Natural killer cell (primary cell): ENCODE measurements at regions not wholly inside any gene's neighbourhood (a gene's known extent, or its start where the extent isn't known, plus 50 kb on each side); places are given as distances from the start of the nearest gene placed in this dataset.

Source experiments
- ATAC-seq, 3 donors: fragments of 150-1000 bp in 2 of 3; fragments of 200-7000 bp in 1 of 3; cut with Tn5 transposase; 1 replicate in 1 of 3; 2 replicates in 2 of 3; pipeline ENCODE4 v1.10.0; 2021; ENCODE audit warnings: mild to moderate bottlenecking in 2 of 3, moderate library complexity in 2 of 3
- DNase-seq, 2 donors: peaks; one replicate each; pipeline versions ENCODE4 v3.0.0 to v3.0.0-alpha.2; 2013 to 2021; ENCODE audit warnings: mixed read lengths in 1 of 2
- H3K27ac ChIP-seq: one replicate; pipeline ENCODE4 v1.5.1; 2013; ENCODE audit warnings: mild to moderate bottlenecking, low read length
- H3K27me3 ChIP-seq: one replicate; pipeline ENCODE4 v1.6.1; 2013; ENCODE audit warnings: low read length; ENCODE audit not compliant: control insufficient read depth, insufficient read depth
- H3K36me3 ChIP-seq: one replicate; pipeline ENCODE4 v1.6.1; 2013; ENCODE audit warnings: low read length; ENCODE audit not compliant: control insufficient read depth, insufficient read depth
- H3K4me1 ChIP-seq: one replicate; pipeline ENCODE4 v1.6.1; 2013; ENCODE audit warnings: low read length; ENCODE audit not compliant: control insufficient read depth, insufficient read depth
- H3K4me3 ChIP-seq: one replicate; pipeline ENCODE4 v1.5.1; 2013; ENCODE audit warnings: low read length
- H3K9me3 ChIP-seq: one replicate; pipeline ENCODE4 v1.6.1; 2013; ENCODE audit warnings: low read length; ENCODE audit not compliant: control insufficient read depth, insufficient read depth
- H3K27ac Mint-ChIP-seq, 2 donors: one replicate each; pipeline ENCODE4 v1.8.0; 2022; ENCODE audit warnings: mild to moderate bottlenecking in 2 of 2, mixed read lengths in 2 of 2, moderate library complexity in 1 of 2
- H3K27me3 Mint-ChIP-seq, 2 donors: one replicate each; pipeline ENCODE4 v1.8.0; 2022; ENCODE audit warnings: low read depth in 2 of 2, mixed read lengths in 2 of 2
- H3K36me3 Mint-ChIP-seq: one replicate; pipeline ENCODE4 v1.8.0; 2022; ENCODE audit warnings: mixed read lengths
- H3K4me1 Mint-ChIP-seq, 2 donors: one replicate each; pipeline ENCODE4 v1.8.0; 2022; ENCODE audit warnings: mixed read lengths in 2 of 2
- H3K4me3 Mint-ChIP-seq: one replicate; pipeline ENCODE4 v1.8.0; 2022; ENCODE audit warnings: mild to moderate bottlenecking, moderate library complexity, mixed read lengths
- H3K9me3 Mint-ChIP-seq, 2 donors: one replicate each; pipeline ENCODE4 v1.8.0; 2022; ENCODE audit warnings: mixed read lengths in 2 of 2
- CTCF ChIP-seq: fragments of 200-600 bp; IDR thresholded peaks from one replicate; pipeline ENCODE4 v1.8.0; 2022; ENCODE audit warnings: antibody characterized with exemption
- WGBS: methylation state at CpG from one replicate; pipeline ENCODE4 v1.1.7; 2013; ENCODE audit warnings: missing lambda C conversion rate; ENCODE audit not compliant: insufficient coverage; 5-methylcytosine and 5-hydroxymethylcytosine counted together
- intact Hi-C: fragments of 100-400 bp; cut with micrococcal nuclease; formaldehyde crosslinking; loops from one replicate; pipeline ENCODE4 v1.14.2; 2022

GRCh38 chr20:11048739-11049138 is 374.9 kb upstream of the JAG1 start:
- intact Hi-C loops = no loop called here
- no peak for TF ChIP-seq CTCF
- H3K9me3 ChIP-seq = no peaks in the 10 kb centered on the region
- Mint-ChIP-seq H3K4me1 (no peaks in the 10 kb centered on the region), H3K27me3 (no peaks in the 10 kb centered on the region), H3K36me3 (no peaks in the 10 kb centered on the region), H3K4me3 (no peak overlapping the region), H3K27ac (no peak overlapping the region), H3K9me3 (peaks cover 0 to 6% of the 10 kb centered on the region in 2 donors)
- no peak overlapping the region for H3K27ac ChIP-seq
- H3K4me3 ChIP-seq = no peak overlapping the region
- no peak for ATAC-seq
- no peaks in the 10 kb centered on the region for H3K27me3 ChIP-seq
- no peaks in the 10 kb centered on the region for H3K4me1 ChIP-seq
- no peaks in the 10 kb centered on the region for H3K36me3 ChIP-seq
- no peak for DNase-seq

GRCh38 chr20:11050350-11050749 is 376.6 kb upstream of the JAG1 start:
- Histone ChIP-seq H3K4me1 (no peaks in the 10 kb centered on the region), H3K9me3 (no peaks in the 10 kb centered on the region), H3K27ac (no peak overlapping the region), H3K36me3 (no peaks in the 10 kb centered on the region), H3K4me3 (no peak overlapping the region), H3K27me3 (no peaks in the 10 kb centered on the region)
- intact Hi-C loops = no loop called here
- DNase-seq (no peak), ATAC-seq (no peak)
- Mint-ChIP-seq H3K36me3 (no peaks in the 10 kb centered on the region), H3K27me3 (no peaks in the 10 kb centered on the region), H3K4me1 (no peaks in the 10 kb centered on the region), H3K4me3 (no peak overlapping the region), H3K27ac (no peak overlapping the region), H3K9me3 (peaks cover 0 to 2% of the 10 kb centered on the region in 2 donors)
- 20% methylated on average over 1 of the region's 2 CpGs for WGBS
- TF ChIP-seq CTCF = no peak

- Mint-ChIP-seq H3K36me3 (no peaks in the 10 kb centered on the region), H3K27ac (no peak overlapping the region)
These were observed 377.3 kb upstream of the JAG1 start for GRCh38 chr20:11051136-11051535.

More at GRCh38 chr20:11051136-11051535, 377.3 kb upstream of the JAG1 start:
- Histone ChIP-seq H3K27me3 (no peaks in the 10 kb centered on the region), H3K36me3 (no peaks in the 10 kb centered on the region), H3K27ac (no peak overlapping the region), H3K4me1 (no peaks in the 10 kb centered on the region), H3K9me3 (no peaks in the 10 kb centered on the region), H3K4me3 (no peak overlapping the region)
- intact Hi-C loops = no loop called here
- no peak for TF ChIP-seq CTCF
- DNase-seq (no peak), ATAC-seq (no peak)
- no peak overlapping the region for H3K4me3 Mint-ChIP-seq
- H3K9me3 Mint-ChIP-seq = no peaks in the 10 kb centered on the region
- H3K4me1 Mint-ChIP-seq = no peaks in the 10 kb centered on the region
- no peaks in the 10 kb centered on the region for H3K27me3 Mint-ChIP-seq
- 100% methylated on average over 3 of the region's 3 CpGs for WGBS
